Body of pancreas (tissue), 4 donors: ENCODE measurements at regions not wholly inside any gene's neighbourhood (a gene's known extent, or its start where the extent isn't known, plus 50 kb on each side); places are given as distances from the start of the nearest gene placed in this dataset.

Source experiments
- CTCF ChIP-seq, 7 experiments: fragments of 450-650 bp in 4 of 7; fragments of 200-600 bp in 3 of 7; sonication (generic) in 3 of 7; IDR thresholded peaks; one replicate each; pipeline ENCODE4 v1.5.1; 2016 to 2019; ENCODE audit warnings: antibody characterized with exemption in 7 of 7
- POLR2A ChIP-seq, 3 donors: fragments of 450-650 bp; IDR thresholded peaks; one replicate each; pipeline ENCODE4 v1.6.1; 2016; ENCODE audit warnings: antibody characterized with exemption in 3 of 3, mild to moderate bottlenecking in 2 of 3

GRCh38 chr1:232519186-232519585 lies 110.7 kb downstream of the SIPA1L2 start:
- TF ChIP-seq CTCF (IDR thresholded peaks at IDR 0.05) (no peak), POLR2A (IDR thresholded peaks at IDR 0.05) (no peak)
